HG02588 (cell line): ENCODE measurements at regions not wholly inside any gene's neighbourhood (a gene's known extent, or its start where the extent isn't known, plus 50 kb on each side); places are given as distances from the start of the nearest gene placed in this dataset.

Experiments used
- ATAC-seq: cut with Tn5 transposase; IDR thresholded peaks from one replicate; pipeline ENCODE4 v1.9.1; 2021; ENCODE audit warnings: mild to moderate bottlenecking, moderate library complexity; ENCODE audit not compliant: unreplicated experiment

- ATAC-seq: no peak
Observed at GRCh38 chr22:48882636-48883200, 945.0 kb downstream of the BRD1 start.

- ATAC-seq: no peak
Observed at GRCh38 chr22:48881326-48881980, 946.2 kb downstream of the BRD1 start.

GRCh38 chr22:48880749-48881148 is 946.9 kb downstream of the BRD1 start:
- no peak for ATAC-seq

GRCh38 chr22:48876951-48877350 is 950.7 kb downstream of the BRD1 start:
- no peak for ATAC-seq

- ATAC-seq: no peak
Observed at GRCh38 chr22:48874956-48875355, 952.7 kb downstream of the BRD1 start.

- no peak for ATAC-seq
Observed at GRCh38 chr22:48873191-48873520, 954.5 kb downstream of the BRD1 start.

GRCh38 chr22:48872271-48873190 is 955.1 kb downstream of the BRD1 start:
- ATAC-seq: no peak

GRCh38 chr22:48871176-48871840 is 956.4 kb downstream of the BRD1 start:
- no peak for ATAC-seq

GRCh38 chr22:48870436-48870835 is 957.2 kb downstream of the BRD1 start:
- no peak for ATAC-seq

- ATAC-seq: no peak
Observed at GRCh38 chr22:48869788-48870187, 957.9 kb downstream of the BRD1 start.

GRCh38 chr22:48869161-48869560 is 958.5 kb downstream of the BRD1 start:
- ATAC-seq: no peak

GRCh38 chr22:48868554-48868953 is 959.1 kb downstream of the BRD1 start:
- ATAC-seq: no peak

GRCh38 chr22:48867891-48868290 is 959.8 kb downstream of the BRD1 start:
- ATAC-seq: no peak

- ATAC-seq: no peak
Observed at GRCh38 chr22:48866906-48867681, 960.6 kb downstream of the BRD1 start.

- no peak for ATAC-seq
Observed at GRCh38 chr22:48864748-48865147, 962.9 kb downstream of the BRD1 start.

GRCh38 chr22:48863965-48864528 is 963.6 kb downstream of the BRD1 start:
- no peak for ATAC-seq

- ATAC-seq: no peak
Observed at GRCh38 chr22:48860557-48860956, 967.1 kb downstream of the BRD1 start.

GRCh38 chr22:48858856-48859255 is 968.8 kb downstream of the BRD1 start:
- ATAC-seq: no peak

GRCh38 chr22:48858121-48858520 is 969.6 kb downstream of the BRD1 start:
- ATAC-seq: no peak

GRCh38 chr22:48857202-48857805 is 970.4 kb downstream of the BRD1 start:
- ATAC-seq: no peak
